ENCODE measurements at regions not wholly inside any gene's neighbourhood (a gene's known extent, or its start where the extent isn't known, plus 50 kb on each side); places are given as distances from the start of the nearest gene placed in this dataset.

DNA sequence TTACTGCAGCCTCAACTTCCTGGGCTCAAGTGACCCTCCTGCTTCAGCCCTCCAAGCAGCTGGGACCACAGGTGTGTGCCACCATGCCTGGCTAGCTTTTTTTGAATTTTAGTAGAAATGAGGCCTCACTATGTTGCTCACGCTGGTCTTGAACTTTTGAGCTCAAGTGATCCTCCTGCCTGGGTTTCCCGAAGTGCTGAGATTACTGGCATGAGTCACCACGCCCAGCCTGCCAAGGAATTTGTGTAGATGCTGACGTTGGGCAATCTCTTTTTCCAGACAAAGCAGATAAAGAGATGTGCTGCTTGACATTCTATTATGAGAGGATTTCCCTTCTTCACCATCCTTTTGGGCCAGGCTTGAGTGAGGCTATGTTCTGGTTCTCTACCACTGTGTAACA, 254.5 kb upstream of the RPS6KA3 start:
- DNase-seq (ENCODE audit: low spot score) = no peak

- no peak for DNase-seq (ENCODE audit: low spot score)
Measured at GRCh38 chrX:20519826-20520225, 253.1 kb upstream of the RPS6KA3 start.

- DNase-seq (ENCODE audit: low spot score) = no peak
Measured at GRCh38 chrX:20519146-20519545, 252.4 kb upstream of the RPS6KA3 start.

GRCh38 chrX:20517565-20517964, 250.9 kb upstream of the RPS6KA3 start:
- no peak for DNase-seq (ENCODE audit: low spot score)

DNA sequence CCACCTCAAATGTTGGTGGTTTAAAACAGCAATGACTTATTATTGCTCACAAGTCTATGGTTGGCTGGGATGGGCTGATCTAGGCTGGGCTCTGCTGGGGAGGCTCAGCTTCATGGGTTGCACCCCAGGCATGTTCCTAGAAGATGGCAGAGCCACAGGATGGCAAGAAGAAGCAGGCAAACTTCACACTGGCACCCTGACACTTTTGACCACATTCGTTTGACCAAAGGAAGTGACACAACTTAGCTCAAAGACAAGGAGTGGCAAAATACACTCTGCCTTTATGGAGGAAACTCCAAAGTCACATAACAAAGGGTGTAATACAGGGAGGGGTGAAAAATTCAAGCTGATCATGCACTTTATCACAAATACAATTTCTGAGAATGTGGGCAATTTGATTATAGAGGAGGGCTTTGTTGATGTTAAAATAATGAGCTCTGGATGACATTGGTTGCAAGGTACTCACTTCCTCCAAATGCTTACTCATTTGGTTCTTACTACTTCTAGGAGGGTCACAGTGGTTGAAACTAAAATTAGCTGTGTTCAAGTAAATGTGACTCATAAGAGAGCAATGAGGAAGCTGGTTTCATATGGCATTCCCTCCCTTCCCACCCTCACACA, 249.2 kb upstream of the RPS6KA3 start:
- DNase-seq (ENCODE audit: low spot score) = no peak

- no peak for DNase-seq (ENCODE audit: low spot score)
Measured at GRCh38 chrX:20514358-20514757, 247.6 kb upstream of the RPS6KA3 start.

DNA sequence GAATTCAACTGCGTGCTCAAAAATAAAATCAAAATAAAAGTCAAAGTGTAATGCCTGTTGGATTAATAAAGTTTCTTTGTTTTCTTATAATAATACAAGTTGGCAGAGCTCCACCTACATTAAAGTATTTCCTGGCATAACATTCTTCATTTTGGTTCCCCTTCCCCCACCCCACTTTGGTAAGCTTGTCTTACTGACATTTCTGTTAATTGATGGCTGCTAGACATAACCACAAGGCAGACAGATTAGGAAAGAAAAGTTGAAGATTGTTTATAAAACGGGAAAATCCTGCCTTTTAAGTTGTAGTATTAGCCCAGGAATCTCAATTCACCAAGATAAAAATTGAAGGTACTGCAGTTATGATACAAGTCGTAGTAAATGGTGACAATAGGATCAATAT, 246.5 kb upstream of the RPS6KA3 start:
- no peak for DNase-seq (ENCODE audit: low spot score)

DNA sequence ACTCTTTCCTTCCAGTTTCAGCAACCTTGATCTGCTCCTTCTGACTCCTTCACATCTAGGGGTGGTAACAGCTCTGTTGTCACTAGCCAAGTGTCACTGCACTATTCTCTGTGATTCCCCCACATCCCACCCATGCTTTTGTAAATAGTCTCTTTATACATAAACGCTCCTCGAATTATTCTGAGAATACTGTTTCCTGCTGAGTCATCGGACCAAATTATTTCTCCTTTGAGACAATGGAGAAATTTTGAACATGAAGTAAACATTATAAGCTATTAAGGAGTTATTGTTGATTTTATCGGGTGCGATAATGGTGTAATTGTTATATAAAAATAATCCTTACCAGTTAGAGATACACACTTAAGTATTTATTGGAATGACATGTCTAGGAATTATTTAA, 245.1 kb upstream of the RPS6KA3 start:
- no peak for DNase-seq (ENCODE audit: low spot score)

DNA sequence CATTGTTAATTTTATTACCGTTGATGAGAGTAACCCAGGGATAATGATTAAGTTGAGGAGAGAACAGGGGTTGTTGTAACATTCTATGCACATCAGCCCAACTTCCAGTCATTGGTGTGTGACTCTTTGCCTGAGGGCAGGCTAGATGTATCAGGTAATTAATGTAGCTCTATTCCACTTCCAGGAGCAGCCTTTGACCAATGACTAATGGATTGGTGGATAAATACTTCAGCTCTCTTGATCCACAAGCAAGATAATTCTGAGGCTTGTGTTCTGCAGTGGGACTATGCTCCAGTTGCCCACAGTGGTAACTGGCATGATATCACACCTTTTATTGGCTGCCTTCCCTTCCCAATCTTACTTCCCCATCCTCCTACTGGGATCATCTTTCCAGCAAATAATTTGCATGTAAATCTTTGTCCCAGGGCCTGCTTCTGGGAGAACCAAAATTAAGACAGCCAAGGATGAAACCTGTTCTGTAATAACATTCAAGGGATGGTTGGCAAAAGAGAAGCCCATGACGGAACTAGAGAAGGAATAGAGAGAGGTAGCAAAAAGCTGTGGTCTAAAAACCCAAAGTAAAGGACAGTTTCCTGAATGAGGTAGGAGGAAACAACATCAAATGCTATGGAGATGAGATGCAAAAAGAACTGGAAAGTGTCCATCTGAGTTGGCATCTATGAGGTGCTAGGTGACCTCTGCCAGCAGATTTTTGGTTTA, 241.4 kb upstream of the RPS6KA3 start:
- DNase-seq (ENCODE audit: low spot score) = no peak

GRCh38 chrX:20506739-20507138, 240.0 kb upstream of the RPS6KA3 start:
- no peak for DNase-seq (ENCODE audit: low spot score)

GRCh38 chrX:20500949-20501348, 234.2 kb upstream of the RPS6KA3 start:
- DNase-seq (ENCODE audit: low spot score) = no peak

DNA sequence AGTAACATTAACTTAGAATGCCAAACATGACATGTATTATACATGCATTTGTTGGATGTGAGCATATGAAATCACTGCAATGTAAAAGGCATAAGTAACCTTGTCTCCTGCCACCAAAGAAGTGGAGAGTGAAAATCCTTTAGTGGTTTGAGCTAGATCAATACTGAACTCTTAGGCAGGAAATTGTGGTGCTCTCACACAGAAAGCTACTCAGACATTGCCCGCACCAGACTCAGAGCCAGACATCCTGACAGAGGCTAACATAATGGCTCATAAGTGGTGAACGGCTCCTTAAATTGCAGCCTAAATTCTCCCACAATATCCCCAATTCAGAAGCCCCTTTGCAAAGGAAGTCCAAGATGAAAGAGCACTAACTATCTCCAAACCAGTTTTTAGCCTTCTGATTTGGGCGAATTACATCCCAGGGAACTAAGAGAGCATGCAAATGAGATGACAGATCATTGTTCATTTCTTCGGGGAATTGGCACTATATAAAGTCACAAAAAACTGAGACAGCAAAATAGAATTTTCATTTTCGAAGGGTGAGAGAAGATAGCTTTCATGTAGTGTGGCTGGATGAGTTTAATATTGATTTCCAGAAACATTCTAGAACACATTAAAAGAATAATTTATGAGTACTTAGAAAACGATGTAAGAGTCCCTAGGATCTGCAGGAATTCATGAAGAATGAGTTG, 233.6 kb upstream of the RPS6KA3 start:
- no peak for DNase-seq (ENCODE audit: low spot score)

DNA sequence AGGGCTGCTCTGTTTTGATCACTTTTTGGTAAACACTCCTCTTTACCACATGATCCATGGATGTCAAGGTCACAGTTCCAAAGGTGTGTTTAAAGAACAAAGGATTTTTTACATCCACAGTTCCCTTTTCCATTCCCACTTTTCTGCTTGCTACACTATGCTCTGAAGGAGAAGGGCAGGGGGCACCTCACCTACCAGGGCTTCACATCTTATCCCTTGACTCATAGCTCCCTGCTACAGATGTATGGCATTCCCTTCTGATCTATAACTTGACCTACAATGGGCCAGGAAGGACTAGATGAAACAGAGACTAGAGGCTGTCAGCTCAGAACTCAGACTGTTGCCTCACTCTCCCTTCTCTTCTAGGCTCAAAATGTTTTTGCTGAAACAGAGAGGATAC, 233.1 kb upstream of the RPS6KA3 start:
- DNase-seq (ENCODE audit: low spot score) = no peak

- no peak for DNase-seq (ENCODE audit: low spot score)
Measured at GRCh38 chrX:20498851-20499635, 232.3 kb upstream of the RPS6KA3 start.

DNA sequence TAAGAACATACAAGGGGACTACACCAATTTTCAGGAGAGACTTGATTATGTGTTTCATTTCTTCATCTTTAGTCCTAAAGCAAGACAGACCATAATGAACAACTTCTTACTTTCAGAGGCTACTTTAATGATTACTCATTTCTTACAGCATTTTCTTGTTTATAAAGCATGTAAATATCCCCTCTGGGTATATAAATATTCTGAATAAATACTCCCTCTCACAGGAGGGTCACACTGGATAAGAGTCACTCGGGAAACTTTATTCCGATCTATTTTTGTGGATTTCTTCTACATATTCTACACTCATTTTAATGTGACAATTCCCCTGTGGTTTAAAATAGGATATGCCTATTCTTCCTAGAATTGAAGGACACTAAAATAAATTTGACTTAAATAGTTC, 228.9 kb upstream of the RPS6KA3 start:
- no peak for DNase-seq (ENCODE audit: low spot score)

- DNase-seq (ENCODE audit: low spot score) = no peak
Measured at GRCh38 chrX:20488473-20488872, 221.8 kb upstream of the RPS6KA3 start.

DNA sequence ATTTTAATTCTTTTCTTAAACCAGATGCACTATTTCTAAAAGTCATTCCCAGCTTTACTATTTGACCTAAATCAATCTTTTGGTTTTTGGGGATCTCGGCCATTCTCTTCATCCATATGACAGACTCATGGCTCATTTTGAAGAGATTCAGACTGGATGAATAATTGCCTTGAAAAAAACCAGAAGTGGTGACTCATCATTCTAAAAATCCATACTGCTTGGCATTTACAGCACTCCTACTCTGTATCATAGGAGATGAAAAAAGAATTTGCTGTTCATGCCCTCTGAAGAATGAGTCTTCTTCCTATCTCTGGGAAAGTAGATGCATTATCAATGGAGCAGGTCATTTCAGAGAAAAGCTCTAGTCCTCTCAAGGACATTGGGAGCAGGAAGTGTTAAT, 220.5 kb upstream of the RPS6KA3 start:
- no peak for DNase-seq (ENCODE audit: low spot score)

DNA sequence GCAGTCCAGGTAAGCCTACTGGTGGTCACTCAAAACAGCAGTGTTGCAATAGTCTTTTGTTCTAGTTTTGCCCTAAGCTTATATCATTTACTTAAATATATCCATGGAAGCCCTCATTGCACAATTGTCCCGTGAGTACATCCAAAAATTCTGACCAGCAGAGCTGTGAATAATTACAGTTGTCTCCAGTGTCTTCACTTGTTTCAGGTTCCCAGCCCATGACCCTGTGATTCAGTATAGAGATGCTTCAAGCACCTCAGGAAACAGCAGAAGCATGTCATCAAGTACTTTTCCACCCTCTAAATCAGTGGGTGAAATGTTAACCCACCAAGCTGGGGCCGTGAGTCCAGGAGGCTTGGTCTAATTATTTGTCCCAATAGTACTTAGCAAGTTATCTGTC, 214.9 kb upstream of the RPS6KA3 start:
- no peak for DNase-seq (ENCODE audit: low spot score)

DNA sequence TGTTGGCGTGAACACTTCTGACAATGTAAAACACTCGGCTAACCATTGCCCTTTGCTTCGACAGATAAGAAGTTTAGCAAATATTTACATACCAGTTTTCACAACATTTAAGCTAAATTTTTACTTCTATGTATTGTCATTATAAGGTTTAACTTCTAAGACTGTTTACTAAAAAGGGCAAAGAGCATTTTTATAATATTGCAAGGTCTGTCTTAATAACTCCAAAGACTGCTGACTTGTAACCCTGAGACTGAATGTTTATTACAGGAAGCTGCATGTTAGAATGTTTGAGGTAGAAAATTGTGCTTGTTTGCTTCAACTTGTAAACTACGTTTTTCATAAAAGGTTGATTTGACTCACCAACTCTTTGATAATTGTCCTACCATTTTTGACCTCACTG, 213.2 kb upstream of the RPS6KA3 start:
- no peak for DNase-seq (ENCODE audit: low spot score)

DNA sequence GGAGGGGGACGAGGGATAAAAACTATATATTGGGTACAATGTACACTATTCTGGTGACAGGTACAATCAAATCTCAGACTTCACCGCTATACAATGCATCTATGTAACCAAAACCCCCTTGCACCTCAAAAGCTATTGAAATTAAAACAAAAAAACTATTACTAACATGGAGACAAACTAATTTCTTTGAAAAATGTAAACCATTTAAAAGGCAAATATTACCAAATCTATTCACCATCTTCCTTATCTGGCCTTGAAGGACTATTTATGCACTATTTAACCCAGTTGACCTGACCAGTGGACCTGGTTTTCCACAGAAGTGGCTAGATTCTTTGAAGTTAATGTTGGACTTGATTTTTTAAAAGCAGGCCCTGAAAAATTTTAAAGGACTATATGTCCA, 212.3 kb upstream of the RPS6KA3 start:
- no peak for DNase-seq (ENCODE audit: low spot score)

DNA sequence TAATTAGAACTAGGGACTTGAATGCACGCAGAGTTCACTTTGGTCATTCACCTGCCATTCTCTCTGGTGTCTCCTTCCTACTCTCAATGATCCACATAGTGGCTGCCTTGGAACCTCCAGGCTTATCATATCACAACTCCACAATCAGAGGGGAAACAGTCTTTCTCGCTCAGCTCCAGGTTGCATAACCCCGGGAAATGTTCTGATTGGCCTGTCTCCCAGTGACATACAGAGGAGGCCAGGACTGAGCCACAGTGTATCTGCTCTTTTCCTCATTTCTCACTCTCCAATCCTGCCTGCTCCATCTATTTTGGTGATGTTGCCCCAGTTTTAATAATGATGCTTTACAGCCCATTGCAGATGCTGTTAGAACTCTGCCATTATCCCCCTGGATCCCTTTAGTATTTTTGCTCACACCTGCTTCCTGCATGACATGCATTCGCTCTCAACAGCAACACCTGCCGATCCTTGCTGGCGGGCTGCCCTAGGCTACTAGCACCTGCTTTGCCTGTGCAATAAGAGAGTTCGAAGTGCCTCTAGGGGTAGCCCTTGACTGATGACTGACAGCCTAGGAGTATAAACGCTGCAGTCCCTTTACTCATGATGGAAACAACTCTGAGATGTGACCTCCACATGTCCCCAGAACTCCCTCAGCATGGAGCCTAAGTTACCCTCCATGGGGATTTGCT, 211.3 kb upstream of the RPS6KA3 start:
- DNase-seq (ENCODE audit: low spot score) = no peak

DNA sequence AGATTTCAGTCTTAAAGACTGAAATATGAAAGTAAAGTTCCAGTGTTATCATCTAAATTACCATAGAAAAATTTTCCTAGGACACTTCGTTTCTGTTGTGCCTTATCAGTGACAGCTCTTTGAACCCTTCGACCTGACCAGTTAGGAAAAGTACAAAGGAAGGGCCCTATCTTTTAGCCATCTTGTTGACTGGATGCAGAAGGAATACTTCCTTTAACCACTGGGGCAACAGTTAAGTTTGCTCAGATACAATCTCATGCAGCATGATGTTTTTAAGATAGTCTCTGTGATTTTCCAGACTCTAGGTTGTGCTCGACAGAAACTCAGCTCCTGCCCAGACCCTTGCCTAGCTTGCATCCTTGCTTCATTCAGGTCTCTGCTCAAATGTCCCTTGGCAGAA, 210.5 kb upstream of the RPS6KA3 start:
- no peak for DNase-seq (ENCODE audit: low spot score)
